ENCODE measurements at regions not wholly inside any gene's neighbourhood (a gene's known extent, or its start where the extent isn't known, plus 50 kb on each side); places are given as distances from the start of the nearest gene placed in this dataset.
A peak's percentile ranks its signal among the peaks of the same experiment; 100 is the strongest.

DNA sequence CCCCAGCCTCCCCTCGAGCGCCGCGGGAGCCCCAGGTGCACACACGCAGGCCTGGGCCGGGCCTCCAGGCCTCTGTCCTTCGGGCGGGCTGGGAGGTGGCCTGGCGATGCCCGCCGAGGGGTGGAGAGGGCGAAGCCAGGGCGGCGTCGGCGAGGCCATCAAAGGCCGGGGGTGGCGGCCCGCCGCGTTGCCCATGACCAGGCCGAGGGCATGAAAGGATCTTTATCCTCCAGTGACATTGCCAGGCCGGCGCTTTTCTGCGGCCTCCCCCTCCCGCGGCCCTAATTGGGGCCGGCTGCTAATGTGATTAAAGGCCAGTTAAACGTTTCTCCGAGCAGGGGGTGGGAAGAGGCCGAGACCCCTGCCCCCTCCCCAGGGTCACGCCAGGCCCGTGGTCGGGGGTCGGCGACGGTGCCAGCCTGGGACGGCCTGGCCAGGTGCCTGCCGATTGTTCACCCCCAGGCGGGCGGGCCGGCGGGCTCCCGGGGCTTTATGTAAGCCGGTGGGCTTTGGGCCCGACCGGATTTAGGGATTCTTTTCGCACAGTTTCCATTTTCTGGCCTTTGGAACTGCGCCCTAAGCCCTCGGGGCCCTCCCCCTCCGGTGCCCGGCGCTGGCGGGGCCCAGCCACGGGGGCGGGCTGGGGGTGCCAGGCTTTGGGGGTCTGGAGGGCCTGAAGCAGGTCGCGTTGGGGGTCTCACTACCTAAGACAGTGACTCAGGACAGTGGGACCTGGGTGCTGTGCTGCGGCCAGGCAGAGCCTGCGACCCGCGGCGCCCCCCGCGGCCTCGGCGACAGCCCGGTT, 103.2 kb upstream of the DIO3 start:
- no peaks in the 10 kb centered on the region for H3K27me3 ChIP-seq
- H3K27ac ChIP-seq: no peak overlapping the region
- H3K4me3 ChIP-seq: peak overlapping the region; percentile 20 to 44
- no peaks in the 10 kb centered on the region for H3K36me3 ChIP-seq
- DNase-seq (ENCODE audit: extremely low spot score in 2 of 2): no peak
- TF ChIP-seq POLR2AphosphoS5 (IDR thresholded peaks at IDR 0.05; ENCODE audit: insufficient read depth in 1 of 2, low read depth in 1 of 2) (no peak), POLR2A (IDR thresholded peaks at IDR 0.05) (no peak)
- TF ChIP-seq, protein P1, sequence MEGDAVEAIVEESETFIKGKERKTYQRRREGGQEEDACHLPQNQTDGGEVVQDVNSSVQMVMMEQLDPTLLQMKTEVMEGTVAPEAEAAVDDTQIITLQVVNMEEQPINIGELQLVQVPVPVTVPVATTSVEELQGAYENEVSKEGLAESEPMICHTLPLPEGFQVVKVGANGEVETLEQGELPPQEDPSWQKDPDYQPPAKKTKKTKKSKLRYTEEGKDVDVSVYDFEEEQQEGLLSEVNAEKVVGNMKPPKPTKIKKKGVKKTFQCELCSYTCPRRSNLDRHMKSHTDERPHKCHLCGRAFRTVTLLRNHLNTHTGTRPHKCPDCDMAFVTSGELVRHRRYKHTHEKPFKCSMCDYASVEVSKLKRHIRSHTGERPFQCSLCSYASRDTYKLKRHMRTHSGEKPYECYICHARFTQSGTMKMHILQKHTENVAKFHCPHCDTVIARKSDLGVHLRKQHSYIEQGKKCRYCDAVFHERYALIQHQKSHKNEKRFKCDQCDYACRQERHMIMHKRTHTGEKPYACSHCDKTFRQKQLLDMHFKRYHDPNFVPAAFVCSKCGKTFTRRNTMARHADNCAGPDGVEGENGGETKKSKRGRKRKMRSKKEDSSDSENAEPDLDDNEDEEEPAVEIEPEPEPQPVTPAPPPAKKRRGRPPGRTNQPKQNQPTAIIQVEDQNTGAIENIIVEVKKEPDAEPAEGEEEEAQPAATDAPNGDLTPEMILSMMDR (IDR thresholded peaks at IDR 0.05): no peak
- no peaks in the 10 kb centered on the region for H3K9me3 ChIP-seq
- no peaks in the 10 kb centered on the region for H3K4me1 ChIP-seq
- intact Hi-C loops (cut with DNase I): no loop called here

DNA sequence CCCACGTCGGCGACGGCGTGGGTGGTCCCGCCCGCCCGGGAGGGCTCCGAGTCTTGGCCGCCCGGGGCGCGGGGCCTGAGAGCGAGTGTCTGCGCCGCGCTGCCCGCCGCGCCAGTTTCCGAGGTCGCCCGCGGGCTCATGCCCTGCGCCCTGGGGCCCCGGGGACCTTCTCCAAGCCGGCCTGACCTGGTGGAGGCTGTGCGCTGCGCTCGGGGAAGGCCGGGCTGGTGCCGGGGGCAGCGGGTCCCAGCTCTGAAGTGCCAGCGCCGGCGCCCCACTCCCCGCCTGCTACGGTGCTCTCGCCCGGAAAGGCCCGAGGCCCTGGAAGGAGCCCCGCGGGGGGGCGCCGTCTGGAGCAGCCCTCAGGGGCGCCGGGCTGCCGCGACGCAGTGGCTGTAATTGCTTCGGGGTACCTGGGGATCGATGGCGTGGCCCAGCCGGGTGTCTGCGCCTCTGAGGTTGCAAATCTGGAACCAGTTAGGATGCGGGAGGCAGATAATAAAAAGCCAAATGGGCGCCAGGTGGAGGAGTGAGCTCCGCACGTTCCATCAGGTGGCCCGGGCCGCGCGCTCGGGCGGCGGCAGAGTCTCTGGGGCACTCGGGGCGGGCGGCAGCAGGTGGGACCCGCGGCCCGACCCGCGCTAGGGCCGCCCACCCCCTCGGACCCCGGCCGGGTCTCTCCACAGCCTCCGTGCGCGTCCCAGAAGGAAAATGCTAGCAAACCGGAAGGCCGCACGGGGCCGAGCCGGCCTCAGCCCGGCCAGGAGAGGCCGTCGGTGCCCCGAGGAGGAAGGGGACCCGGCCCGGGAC, 102.3 kb upstream of the DIO3 start:
- no peaks in the 10 kb centered on the region for H3K4me1 ChIP-seq
- peak overlapping the region; percentile 20 to 44 for H3K4me3 ChIP-seq
- no peak for DNase-seq (ENCODE audit: extremely low spot score in 2 of 2)
- H3K27me3 ChIP-seq: no peaks in the 10 kb centered on the region
- no peak overlapping the region for H3K27ac ChIP-seq
- no peaks in the 10 kb centered on the region for H3K9me3 ChIP-seq
- intact Hi-C loops (cut with DNase I): no loop called here
- no peaks in the 10 kb centered on the region for H3K36me3 ChIP-seq
- TF ChIP-seq POLR2AphosphoS5 (IDR thresholded peaks at IDR 0.05; ENCODE audit: insufficient read depth in 1 of 2, low read depth in 1 of 2) (peak in 1 of 2 donors; percentile 17), POLR2A (IDR thresholded peaks at IDR 0.05) (no peak)

DNA sequence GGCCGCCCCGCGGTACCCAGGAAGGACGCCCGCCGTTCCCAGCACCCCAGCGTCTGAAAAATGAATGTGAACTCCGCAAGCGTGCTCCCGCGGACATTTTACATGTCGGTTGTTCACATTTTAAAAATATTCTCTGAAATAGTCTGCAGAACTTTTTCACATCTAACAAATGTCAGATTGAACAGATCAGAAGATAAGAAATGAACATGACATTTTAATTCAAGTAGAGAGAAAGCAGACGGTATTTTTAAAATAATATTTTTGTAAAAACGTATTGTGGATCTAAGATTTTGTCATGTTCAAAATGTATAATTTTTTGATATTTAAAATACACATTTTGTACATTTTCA, 101.8 kb upstream of the DIO3 start:
- DNase-seq (ENCODE audit: extremely low spot score in 2 of 2): no peak
- peak overlapping the region; percentile 20 to 44 for H3K4me3 ChIP-seq

DNA sequence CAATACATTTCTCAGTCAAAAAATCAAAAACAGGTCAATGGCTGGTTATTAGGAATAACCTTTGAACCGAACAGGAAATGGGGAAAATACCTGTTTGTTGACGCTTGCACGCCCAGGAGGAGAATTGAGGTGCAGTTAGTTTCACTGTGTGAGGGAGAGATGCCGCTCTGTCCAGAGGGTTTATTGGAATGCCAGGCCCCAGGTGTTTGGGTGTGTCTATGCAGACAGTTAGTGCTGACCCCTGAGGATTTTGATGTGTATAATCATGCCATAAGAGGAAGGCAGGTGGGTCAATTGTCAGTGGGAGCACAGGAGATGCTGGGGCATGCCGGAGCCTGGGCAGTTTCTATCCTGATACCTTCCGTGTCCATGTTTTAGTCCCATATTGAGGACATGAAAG, 100.8 kb upstream of the DIO3 start:
- no peaks in the 10 kb centered on the region for H3K27me3 ChIP-seq
- intact Hi-C loops (cut with DNase I): no loop called here
- H3K4me1 ChIP-seq: no peaks in the 10 kb centered on the region
- no peaks in the 10 kb centered on the region for H3K9me3 ChIP-seq
- H3K27ac ChIP-seq: no peak overlapping the region
- TF ChIP-seq, protein P1 (IDR thresholded peaks at IDR 0.05): no peak
- no peak for TF ChIP-seq POLR2A (IDR thresholded peaks at IDR 0.05)
- no peak for TF ChIP-seq POLR2AphosphoS5 (IDR thresholded peaks at IDR 0.05; ENCODE audit: insufficient read depth in 1 of 2, low read depth in 1 of 2)
- no peak overlapping the region for H3K4me3 ChIP-seq
- DNase-seq (ENCODE audit: extremely low spot score in 2 of 2): no peak
- no peaks in the 10 kb centered on the region for H3K36me3 ChIP-seq

More for the DNA sequence above, 101.8 kb upstream of the DIO3 start:
- Histone ChIP-seq H3K36me3 (no peaks in the 10 kb centered on the region), H3K9me3 (no peaks in the 10 kb centered on the region), H3K27me3 (no peaks in the 10 kb centered on the region), H3K4me1 (no peaks in the 10 kb centered on the region), H3K27ac (no peak overlapping the region)
- intact Hi-C loops (cut with DNase I): no loop called here
- TF ChIP-seq POLR2A (IDR thresholded peaks at IDR 0.05) (no peak), POLR2AphosphoS5 (IDR thresholded peaks at IDR 0.05; ENCODE audit: insufficient read depth in 1 of 2, low read depth in 1 of 2) (no peak)
- TF ChIP-seq, protein P1 (IDR thresholded peaks at IDR 0.05): no peak

DNA sequence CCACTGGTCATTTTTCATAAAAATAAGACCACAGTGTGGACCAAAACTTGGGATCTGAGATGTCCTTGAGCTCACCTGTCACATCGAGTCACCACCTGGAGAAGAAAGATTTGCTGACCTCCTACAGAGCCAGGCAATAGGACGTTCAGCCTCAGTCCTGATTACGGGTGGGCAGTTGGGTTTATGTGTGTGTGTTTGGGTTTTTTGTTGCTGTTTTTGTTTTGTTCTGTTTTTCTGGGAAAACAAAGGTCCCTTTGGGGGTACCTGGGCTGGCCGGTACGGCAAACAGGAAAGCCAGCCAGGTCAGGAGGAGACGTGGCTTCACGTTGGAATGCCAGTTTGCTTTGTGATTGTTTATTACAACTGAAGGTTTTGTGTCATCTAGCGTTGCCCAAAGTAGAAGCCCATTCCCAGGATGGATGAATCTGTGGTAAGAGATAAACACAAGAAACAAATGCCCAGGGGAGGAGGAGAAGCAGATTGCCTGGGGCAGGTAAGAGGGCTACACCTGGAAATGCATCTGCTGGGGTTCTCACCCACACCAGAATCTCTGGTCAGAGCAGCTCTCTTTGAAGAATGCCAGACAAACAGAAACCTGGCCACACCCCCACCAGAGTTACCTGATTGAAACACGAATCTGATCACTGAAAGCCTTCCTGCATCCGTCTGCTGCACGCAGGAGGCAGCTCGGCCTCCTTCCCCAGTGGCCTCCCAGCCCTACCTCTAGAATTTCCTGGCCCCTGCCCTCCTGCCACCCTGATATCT, 100.1 kb upstream of the DIO3 start:
- H3K36me3 ChIP-seq: no peaks in the 10 kb centered on the region
- TF ChIP-seq POLR2AphosphoS5 (IDR thresholded peaks at IDR 0.05; ENCODE audit: insufficient read depth in 1 of 2, low read depth in 1 of 2): no peak
- TF ChIP-seq POLR2A (IDR thresholded peaks at IDR 0.05): no peak
- TF ChIP-seq, protein P1 (IDR thresholded peaks at IDR 0.05): no peak
- H3K27me3 ChIP-seq: no peaks in the 10 kb centered on the region
- no peaks in the 10 kb centered on the region for H3K9me3 ChIP-seq
- H3K4me3 ChIP-seq: no peak overlapping the region
- no peak overlapping the region for H3K27ac ChIP-seq
- intact Hi-C loops (cut with DNase I): no loop called here
- no peaks in the 10 kb centered on the region for H3K4me1 ChIP-seq
- DNase-seq (ENCODE audit: extremely low spot score in 2 of 2): no peak

All from vagina (tissue), 2 donors.